ENCODE measurements at regions not wholly inside any gene's neighbourhood (a gene's known extent, or its start where the extent isn't known, plus 50 kb on each side); places are given as distances from the start of the nearest gene placed in this dataset.

GRCh38 chr2:185643434-185643833 lies 95.2 kb upstream of the FSIP2 start:
- H3K27me3 Mint-ChIP-seq (ENCODE audit: low read depth, unreplicated experiment), result no peaks in the 10 kb centered on the region
- no peak overlapping the region for H2AFZ ChIP-seq (ENCODE audit: low read depth, low read length)
- peak; percentile 0 for DNase-seq (ENCODE audit: low read depth)
- no peaks in the 10 kb centered on the region for H3K36me3 Mint-ChIP-seq (ENCODE audit: low read depth, unreplicated experiment)
- H3K4me3 Mint-ChIP-seq (ENCODE audit: unreplicated experiment), result no peak overlapping the region
- H3K9me3 Mint-ChIP-seq (ENCODE audit: unreplicated experiment), result no peaks in the 10 kb centered on the region
- H4K20me1 ChIP-seq (ENCODE audit: insufficient read depth, low read length), result no peaks in the 10 kb centered on the region
- H3K36me3 ChIP-seq (ENCODE audit: insufficient read depth, low read length), result no peaks in the 10 kb centered on the region
- H3K27ac Mint-ChIP-seq (ENCODE audit: unreplicated experiment), result no peak overlapping the region
- H3K4me1 ChIP-seq (ENCODE audit: insufficient read depth, low read length), result no peaks in the 10 kb centered on the region
- H3K9me3 ChIP-seq (ENCODE audit: insufficient read depth, low read depth, low read length), result no peaks in the 10 kb centered on the region
- H3K4me3 ChIP-seq (ENCODE audit: insufficient read depth, low read depth, low read length), result no peak overlapping the region
- no peak overlapping the region for H3K9ac ChIP-seq (ENCODE audit: low read length)
- no peak for FAIRE-seq
- no peak overlapping the region for H3K4me2 ChIP-seq (ENCODE audit: low read length)
- H3K79me2 ChIP-seq (ENCODE audit: insufficient read depth, low read length), result no peaks in the 10 kb centered on the region
- TF ChIP-seq CTCF (IDR thresholded peaks at IDR 0.05; ENCODE audit: insufficient read depth, low read depth, low read length) (no peak), EZH2 (IDR thresholded peaks at IDR 0.05; ENCODE audit: insufficient read depth, low read length) (no peak)
- no peak overlapping the region for H3K27ac ChIP-seq (ENCODE audit: low read depth, low read length)
- H3K27me3 ChIP-seq (ENCODE audit: insufficient read depth, low read length), result no peaks in the 10 kb centered on the region
- peaks cover 5% of the 10 kb centered on the region for H3K4me1 Mint-ChIP-seq (ENCODE audit: low read depth, unreplicated experiment)

GRCh38 chr2:185644828-185645227 lies 93.8 kb upstream of the FSIP2 start:
- H2AFZ ChIP-seq (ENCODE audit: low read depth, low read length), result no peak overlapping the region
- no peaks in the 10 kb centered on the region for H3K4me1 ChIP-seq (ENCODE audit: insufficient read depth, low read length)
- H3K27me3 Mint-ChIP-seq (ENCODE audit: low read depth, unreplicated experiment), result no peaks in the 10 kb centered on the region
- no peaks in the 10 kb centered on the region for H4K20me1 ChIP-seq (ENCODE audit: insufficient read depth, low read length)
- no peak overlapping the region for H3K27ac Mint-ChIP-seq (ENCODE audit: unreplicated experiment)
- H3K4me3 ChIP-seq (ENCODE audit: insufficient read depth, low read depth, low read length), result no peak overlapping the region
- H3K4me1 Mint-ChIP-seq (ENCODE audit: low read depth, unreplicated experiment), result peaks cover 5% of the 10 kb centered on the region
- H3K27ac ChIP-seq (ENCODE audit: low read depth, low read length), result no peak overlapping the region
- no peak overlapping the region for H3K9ac ChIP-seq (ENCODE audit: low read length)
- no peaks in the 10 kb centered on the region for H3K36me3 Mint-ChIP-seq (ENCODE audit: low read depth, unreplicated experiment)
- TF ChIP-seq EZH2 (IDR thresholded peaks at IDR 0.05; ENCODE audit: insufficient read depth, low read length), result no peak
- TF ChIP-seq CTCF (IDR thresholded peaks at IDR 0.05; ENCODE audit: insufficient read depth, low read depth, low read length), result no peak
- FAIRE-seq (no peak), DNase-seq (ENCODE audit: low read depth) (peak; percentile 37)
- H3K27me3 ChIP-seq (ENCODE audit: insufficient read depth, low read length), result no peaks in the 10 kb centered on the region
- H3K9me3 Mint-ChIP-seq (ENCODE audit: unreplicated experiment), result no peaks in the 10 kb centered on the region
- H3K4me3 Mint-ChIP-seq (ENCODE audit: unreplicated experiment), result no peak overlapping the region
- H3K36me3 ChIP-seq (ENCODE audit: insufficient read depth, low read length), result no peaks in the 10 kb centered on the region
- no peak overlapping the region for H3K4me2 ChIP-seq (ENCODE audit: low read length)
- H3K9me3 ChIP-seq (ENCODE audit: insufficient read depth, low read depth, low read length), result no peaks in the 10 kb centered on the region
- no peaks in the 10 kb centered on the region for H3K79me2 ChIP-seq (ENCODE audit: insufficient read depth, low read length)

- Histone ChIP-seq H3K4me2 (ENCODE audit: low read length) (no peak overlapping the region), H3K9me3 (ENCODE audit: insufficient read depth, low read depth, low read length) (no peaks in the 10 kb centered on the region), H3K9ac (ENCODE audit: low read length) (no peak overlapping the region), H4K20me1 (ENCODE audit: insufficient read depth, low read length) (no peaks in the 10 kb centered on the region), H3K27ac (ENCODE audit: low read depth, low read length) (no peak overlapping the region), H2AFZ (ENCODE audit: low read depth, low read length) (no peak overlapping the region), H3K4me3 (ENCODE audit: insufficient read depth, low read depth, low read length) (no peak overlapping the region), H3K79me2 (ENCODE audit: insufficient read depth, low read length) (no peaks in the 10 kb centered on the region), H3K36me3 (ENCODE audit: insufficient read depth, low read length) (no peaks in the 10 kb centered on the region), H3K4me1 (ENCODE audit: insufficient read depth, low read length) (no peaks in the 10 kb centered on the region), H3K27me3 (ENCODE audit: insufficient read depth, low read length) (no peaks in the 10 kb centered on the region)
- TF ChIP-seq EZH2 (IDR thresholded peaks at IDR 0.05; ENCODE audit: insufficient read depth, low read length), result no peak
- no peak for TF ChIP-seq CTCF (IDR thresholded peaks at IDR 0.05; ENCODE audit: insufficient read depth, low read depth, low read length)
- H3K27me3 Mint-ChIP-seq (ENCODE audit: low read depth, unreplicated experiment), result no peaks in the 10 kb centered on the region
- H3K4me3 Mint-ChIP-seq (ENCODE audit: unreplicated experiment), result no peak overlapping the region
- no peak for DNase-seq (ENCODE audit: low read depth)
- H3K4me1 Mint-ChIP-seq (ENCODE audit: low read depth, unreplicated experiment), result peaks cover 5% of the 10 kb centered on the region
- H3K9me3 Mint-ChIP-seq (ENCODE audit: unreplicated experiment), result no peaks in the 10 kb centered on the region
- FAIRE-seq, result no peak
- H3K36me3 Mint-ChIP-seq (ENCODE audit: low read depth, unreplicated experiment), result no peaks in the 10 kb centered on the region
- no peak overlapping the region for H3K27ac Mint-ChIP-seq (ENCODE audit: unreplicated experiment)
Measured at GRCh38 chr2:185645529-185645928, 93.1 kb upstream of the FSIP2 start.
